Head of caudate nucleus (tissue), 42 donors: ENCODE measurements at regions not wholly inside any gene's neighbourhood (a gene's known extent, or its start where the extent isn't known, plus 50 kb on each side); places are given as distances from the start of the nearest gene placed in this dataset.
"Not testable (repeated sequence)": the region's sequence is repeated elsewhere in the genome, so short reads cannot be mapped to it uniquely, and the experiment has no call there.

Experiments
- DNase-seq, 42 donors: peaks; one replicate each; pipeline versions ENCODE4 v3.0.0 to v3.0.0-alpha.2; 2020 to 2021; ENCODE audit warnings: mixed read lengths in 7 of 42
- intact Hi-C: fragments of 100-400 bp; cut with DNase I; formaldehyde crosslinking; loops from one replicate; pipeline ENCODE4 v1.15.0; 2022

DNA sequence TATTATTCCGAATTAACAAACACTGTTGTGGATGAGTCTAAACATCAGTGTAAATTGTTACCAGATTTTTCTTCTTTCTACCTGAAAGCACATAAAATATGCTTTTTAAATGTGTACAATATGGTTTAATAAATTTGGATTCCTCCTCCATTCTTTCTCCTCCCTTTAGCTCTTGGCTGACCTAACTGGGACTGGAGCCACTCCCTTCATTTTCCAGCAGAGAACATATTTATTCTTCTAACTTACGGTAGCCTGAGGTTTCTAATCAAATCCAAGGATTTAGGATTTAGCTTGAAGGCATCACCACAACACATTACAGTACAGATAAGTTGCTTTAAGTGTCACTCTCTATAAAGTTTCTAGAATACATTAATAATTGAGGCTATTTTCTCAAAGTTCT, 88.2 kb upstream of the SEMA3C start:
- DNase-seq, result no peak
- intact Hi-C loops, result no loop called here

DNA sequence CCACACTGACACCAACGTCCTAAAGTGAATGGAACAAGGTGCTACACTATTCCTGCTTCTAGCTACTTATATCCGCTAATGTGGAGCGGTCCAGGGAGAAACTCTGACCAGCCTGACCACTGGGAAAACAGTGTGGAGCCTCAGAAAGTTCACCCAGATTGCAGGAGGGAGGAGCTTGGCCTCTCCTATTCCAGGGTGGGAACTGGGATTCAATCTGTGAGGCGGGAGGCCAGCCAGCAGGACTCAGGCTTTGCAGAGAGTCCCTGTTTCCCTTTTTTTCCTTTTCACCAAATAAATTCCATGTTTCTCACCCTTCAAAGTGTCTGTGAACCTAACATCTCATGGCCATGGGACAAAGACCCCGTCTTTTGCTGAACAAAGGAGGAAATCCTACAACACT, 86.4 kb upstream of the SEMA3C start:
- intact Hi-C loops, result no loop called here
- no peak for DNase-seq

GRCh38 chr7:81004098-81004497, 85.2 kb upstream of the SEMA3C start:
- intact Hi-C loops, result no loop called here
- DNase-seq, result no peak

GRCh38 chr7:81003326-81003725, 84.5 kb upstream of the SEMA3C start:
- intact Hi-C loops, result no loop called here
- DNase-seq, result no peak

- intact Hi-C loops, result no loop called here
- no peak for DNase-seq
These were observed 83.6 kb upstream of the SEMA3C start for GRCh38 chr7:81002421-81002820.

GRCh38 chr7:80999771-81000170, 80.9 kb upstream of the SEMA3C start:
- DNase-seq, result no peak

GRCh38 chr7:80999100-80999499, 80.2 kb upstream of the SEMA3C start:
- intact Hi-C loops, result no loop called here
- DNase-seq, result no peak

More at GRCh38 chr7:80999771-81000170, 80.9 kb upstream of the SEMA3C start:
- intact Hi-C loops, result no loop called here

- no peak for DNase-seq
- intact Hi-C loops, result no loop called here
These were observed 79.0 kb upstream of the SEMA3C start for GRCh38 chr7:80997841-80998240.

- DNase-seq, intact Hi-C loops: not testable (repeated sequence)
These were observed 77.4 kb upstream of the SEMA3C start for GRCh38 chr7:80996236-80996635.

DNA sequence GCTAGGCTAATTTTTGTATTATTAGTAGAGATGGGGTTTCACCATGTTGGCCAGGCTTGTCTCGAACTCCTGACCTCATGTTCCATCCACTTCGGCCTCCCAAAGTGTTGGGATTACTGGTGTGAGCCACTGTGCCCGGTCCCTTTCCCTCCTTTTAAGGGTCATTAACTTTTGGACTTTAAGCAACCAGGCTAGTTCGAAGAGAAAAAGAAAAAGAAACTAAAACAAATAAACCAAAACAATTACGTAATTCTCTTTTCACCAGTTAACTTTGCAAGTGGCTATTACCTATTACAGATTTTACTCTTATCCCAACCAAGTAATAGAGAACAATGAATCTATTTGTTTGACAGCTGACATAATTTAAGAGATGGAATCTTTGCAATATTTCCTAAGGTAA, 72.8 kb upstream of the SEMA3C start:
- intact Hi-C loops, result no loop called here
- no peak for DNase-seq

DNA sequence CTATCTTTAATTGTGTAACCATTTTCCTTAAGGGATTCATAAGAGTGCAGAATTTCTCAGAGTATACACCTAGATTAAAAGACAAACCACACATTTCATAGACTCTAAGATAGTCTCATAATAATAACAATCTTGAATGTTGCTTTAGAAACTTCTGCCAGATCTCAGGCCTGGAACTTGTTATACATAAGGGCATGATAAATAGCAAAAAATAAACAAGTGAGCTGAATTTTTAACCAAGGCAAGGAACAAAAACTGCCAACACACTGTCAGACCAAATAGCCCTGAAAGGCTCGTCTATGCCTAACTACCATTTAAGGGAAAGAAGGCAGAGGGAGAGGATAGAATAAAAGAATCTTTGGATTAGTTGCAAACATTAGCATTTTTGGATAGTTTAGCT, 65.8 kb upstream of the SEMA3C start:
- no peak for DNase-seq
- intact Hi-C loops, result no loop called here

DNA sequence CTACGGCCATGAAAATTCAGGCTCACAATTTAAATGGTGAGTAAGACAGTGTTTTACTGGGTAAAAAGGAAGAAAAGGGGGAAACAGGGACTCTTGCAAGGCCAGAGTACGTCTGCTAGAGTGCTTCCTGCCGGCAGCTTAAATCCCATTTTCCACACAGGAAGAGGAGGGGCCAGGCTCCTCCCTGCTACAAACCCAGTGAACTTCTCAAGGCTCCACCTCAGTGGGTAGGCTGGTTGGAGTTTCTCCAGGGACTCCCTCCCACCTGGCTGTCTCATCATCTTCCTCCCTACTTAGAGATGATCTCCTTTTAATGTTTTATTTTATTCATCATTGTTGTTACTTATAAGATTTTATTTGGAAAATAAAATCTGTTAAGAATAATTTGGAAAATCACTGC, 62.6 kb upstream of the SEMA3C start:
- intact Hi-C loops, result no loop called here
- DNase-seq, result peak in 1 of 42 donors; percentile 8

- intact Hi-C loops, result no loop called here
- no peak for DNase-seq
These were observed 58.9 kb upstream of the SEMA3C start for GRCh38 chr7:80977751-80978150.

DNA sequence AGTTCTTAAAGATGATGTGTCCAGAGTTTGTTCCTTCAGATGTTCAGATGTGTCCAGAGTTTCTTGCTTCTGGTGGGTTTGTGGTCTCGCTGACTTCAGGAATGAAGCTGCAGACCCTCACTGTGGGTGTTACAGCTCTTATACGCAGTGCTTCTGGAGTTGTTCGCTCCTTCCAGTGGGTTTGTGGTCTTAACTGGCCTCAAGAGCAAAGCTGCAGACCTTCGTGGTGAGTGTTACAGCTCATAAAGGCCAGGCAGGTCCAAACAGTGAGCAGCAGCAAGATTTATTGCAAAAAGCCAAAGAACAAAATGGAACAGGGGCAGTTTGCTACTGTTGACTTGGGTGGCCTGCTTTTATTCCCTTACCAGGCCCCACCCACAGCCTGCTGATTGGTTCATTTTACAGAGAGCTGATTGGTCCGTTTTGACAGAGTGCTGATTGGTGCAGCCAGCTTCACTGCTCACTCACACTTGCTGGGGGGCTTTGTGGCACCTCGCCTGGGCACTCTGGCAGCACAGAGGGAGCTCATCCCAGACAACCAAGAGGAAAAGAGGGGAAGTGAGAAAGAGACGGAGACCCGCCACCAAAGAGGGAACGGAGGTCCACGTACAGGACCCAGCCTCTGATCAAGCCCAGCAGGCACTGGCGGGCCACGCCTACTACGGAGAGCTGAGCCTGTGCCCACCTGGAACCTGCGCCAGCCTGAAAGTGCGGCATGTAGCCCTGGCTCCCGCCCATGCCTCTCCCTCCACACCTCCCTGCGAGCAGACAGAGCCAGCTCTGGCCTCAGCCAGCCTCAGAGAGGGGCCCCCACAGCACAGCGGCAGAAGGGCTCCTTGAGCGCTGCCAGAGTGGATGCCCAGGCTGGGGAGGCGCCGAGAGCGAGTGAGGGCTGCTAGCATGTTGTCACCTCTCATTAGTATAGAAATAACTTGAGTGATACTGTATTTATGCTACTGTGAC, 55.8 kb upstream of the SEMA3C start:
- intact Hi-C loops, result no loop called here
- DNase-seq, result no peak

- DNase-seq, result no peak
These were observed 52.4 kb upstream of the SEMA3C start for GRCh38 chr7:80971225-80971624.

More at GRCh38 chr7:80971225-80971624, 52.4 kb upstream of the SEMA3C start:
- intact Hi-C loops, result no loop called here
